ENCODE measurements at regions not wholly inside any gene's neighbourhood (a gene's known extent, or its start where the extent isn't known, plus 50 kb on each side); places are given as distances from the start of the nearest gene placed in this dataset.

DNA sequence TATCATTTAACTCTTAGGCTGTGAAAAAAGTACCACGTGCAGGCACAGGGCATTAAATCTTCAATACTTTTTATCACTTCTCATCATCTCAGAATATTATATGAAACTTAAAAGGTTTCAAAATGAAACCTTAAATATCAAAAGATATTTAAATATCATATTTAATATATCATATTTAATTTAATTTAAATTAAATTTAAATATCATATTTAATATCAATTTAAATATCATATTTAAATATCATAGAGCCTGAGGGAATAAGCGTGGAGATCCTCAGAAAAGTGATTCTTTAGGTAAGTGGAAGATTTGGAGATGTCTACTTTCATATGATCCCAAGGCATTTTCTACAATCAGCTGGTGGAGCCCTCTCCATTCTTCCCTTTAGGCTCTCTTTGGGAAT, 716.6 kb downstream of the OTOL1 start:
- no peak for DNase-seq

DNA sequence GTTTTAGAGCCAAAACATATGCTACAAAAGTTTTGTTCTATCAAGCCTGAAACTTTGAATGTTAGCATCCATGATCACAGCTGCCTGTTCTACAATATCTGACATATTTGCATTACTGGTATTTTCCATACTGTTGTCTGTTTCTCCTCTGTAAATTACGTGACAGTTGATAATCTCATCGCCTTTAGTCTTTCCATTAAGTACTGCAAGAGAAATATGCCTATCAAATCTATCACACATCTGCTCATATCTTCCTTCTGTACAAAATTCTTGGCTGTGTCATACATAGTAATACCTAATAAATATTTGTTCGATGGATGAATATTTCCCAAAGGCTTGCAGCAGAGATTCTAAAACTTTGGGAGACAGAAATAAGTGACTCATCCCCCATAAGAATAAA, 717.3 kb downstream of the OTOL1 start:
- DNase-seq: no peak

DNA sequence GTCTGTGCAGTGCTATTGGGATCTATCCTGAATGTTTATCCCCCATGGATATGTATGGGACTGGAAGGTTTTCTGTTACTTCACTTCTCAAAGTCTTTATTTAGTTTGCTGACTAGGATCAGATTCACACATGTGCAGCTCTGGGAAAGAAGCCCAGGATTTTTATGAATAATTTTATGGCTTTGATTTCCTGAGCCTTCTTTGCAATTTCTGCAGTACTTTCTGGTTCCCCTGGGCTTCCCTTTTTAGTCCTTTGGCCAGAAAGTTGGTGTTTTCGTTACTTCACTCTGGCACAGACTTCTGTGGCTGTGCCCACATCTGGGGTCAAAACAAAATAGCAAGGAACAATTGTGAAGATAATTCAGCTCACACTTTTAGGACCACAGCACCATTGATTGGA, 721.0 kb downstream of the OTOL1 start:
- no peak for DNase-seq

DNA sequence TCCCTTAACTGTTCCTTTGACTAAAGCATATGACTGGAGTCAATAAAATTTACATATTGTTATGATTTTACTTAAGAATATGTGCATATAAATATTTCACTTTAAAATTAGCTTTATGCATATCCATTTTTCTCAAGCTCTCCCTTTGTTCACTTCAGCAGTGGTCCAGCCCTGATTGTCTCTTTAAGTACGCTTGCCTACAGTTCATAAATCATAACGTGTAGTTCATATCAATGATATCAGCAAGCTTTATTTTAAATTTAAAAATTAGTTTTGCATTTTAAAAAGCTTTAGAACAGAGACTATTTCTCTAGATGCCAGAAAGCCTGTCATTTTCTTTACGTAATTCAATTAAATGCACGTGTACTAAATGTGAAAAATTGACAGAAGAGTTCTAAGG, 721.9 kb downstream of the OTOL1 start:
- DNase-seq: no peak

DNA sequence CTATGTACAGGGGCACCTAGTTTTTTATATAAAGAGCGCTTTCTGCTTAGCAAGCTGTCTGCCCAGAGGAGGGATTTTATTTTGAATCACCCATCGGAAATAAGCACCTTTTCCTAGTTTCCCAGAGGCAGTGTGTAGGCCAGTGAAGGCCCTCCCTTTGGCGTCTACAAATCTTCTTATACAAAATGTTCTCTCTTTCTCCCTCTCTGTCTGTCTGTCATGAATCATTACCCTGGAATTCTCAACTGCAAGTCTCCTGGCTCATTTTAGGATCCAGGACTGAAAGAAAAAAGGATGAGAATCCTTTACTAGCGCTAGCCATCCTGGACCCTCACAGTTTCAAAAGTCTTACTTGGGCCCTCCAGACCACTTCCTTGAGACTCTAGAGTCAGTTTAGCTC, 728.1 kb downstream of the OTOL1 start:
- no peak for DNase-seq

DNA sequence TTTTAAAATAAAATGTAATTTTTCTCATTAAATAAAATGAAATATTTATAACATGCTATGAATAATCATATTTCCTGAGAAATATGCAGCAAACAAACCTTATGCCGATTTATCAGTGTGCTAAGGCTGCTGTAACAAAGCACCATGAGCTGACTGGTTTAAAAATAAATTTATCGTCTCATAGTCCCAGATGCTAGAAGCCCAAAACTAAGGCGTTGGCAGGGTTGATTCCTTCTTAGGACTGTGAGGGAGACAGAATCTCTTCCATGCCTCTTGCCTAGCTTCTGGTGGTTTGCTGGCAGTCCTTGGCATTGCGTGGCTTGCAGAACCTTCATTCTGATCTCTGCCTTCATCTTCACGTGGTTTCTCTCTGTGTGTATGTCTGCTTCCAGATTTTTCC, 740.3 kb downstream of the OTOL1 start:
- no peak for DNase-seq

DNA sequence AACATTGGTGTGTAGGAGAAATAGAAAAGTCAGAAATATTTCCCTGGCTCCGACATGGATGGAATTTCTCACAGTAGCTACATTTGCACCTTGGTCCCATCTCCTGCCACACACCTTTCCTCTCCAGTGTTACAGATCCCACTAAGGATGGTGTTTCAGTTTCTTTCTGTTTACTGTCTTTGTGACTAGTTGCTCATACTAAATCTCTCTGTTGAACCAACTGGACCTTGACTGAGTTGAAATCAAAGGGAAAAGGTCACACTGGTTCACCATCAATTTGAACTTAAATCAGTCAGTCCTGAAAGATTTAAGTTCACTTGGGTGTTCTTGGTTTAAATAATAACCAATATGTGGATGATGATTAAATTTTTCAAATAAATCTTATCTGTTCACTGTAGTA, 754.2 kb downstream of the OTOL1 start:
- DNase-seq: no peak

DNA sequence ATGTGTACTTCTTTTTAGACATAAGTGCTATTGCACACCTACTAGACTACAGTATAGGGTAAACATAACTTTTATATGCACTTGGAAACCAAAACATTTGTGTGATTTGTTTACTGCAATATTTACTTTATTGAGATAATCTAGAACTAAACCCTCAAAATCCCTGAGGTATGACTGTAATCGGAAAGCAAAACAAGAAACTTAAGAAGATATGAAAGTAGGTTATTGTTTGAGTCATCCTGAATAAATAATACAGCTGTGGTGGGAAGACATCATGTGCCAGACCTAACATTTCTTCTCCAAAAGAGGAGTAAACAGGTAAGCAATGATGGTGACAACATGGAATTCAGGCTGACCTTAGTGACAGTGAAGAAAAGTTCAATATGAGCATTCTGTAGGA, 765.5 kb downstream of the OTOL1 start:
- no peak for DNase-seq

DNA sequence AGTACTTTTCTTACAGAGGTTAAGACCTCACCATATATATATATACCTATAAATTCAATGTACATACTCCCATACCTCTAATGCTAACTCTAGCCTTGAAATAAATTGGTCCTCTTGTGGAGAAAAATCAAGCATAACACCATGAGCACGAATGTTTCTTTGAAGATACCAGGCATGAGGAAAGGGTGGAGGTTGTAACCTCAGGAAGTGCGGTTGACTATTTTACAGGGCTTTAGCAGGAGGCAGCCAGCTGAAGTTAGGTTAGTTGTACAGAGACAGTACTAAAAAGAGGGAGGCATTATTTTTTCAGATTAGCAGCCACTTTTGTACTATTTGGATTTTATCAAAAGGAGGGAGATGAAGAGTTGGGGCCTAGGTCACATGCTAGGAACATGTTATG, 767.0 kb downstream of the OTOL1 start:
- DNase-seq: no peak

DNA sequence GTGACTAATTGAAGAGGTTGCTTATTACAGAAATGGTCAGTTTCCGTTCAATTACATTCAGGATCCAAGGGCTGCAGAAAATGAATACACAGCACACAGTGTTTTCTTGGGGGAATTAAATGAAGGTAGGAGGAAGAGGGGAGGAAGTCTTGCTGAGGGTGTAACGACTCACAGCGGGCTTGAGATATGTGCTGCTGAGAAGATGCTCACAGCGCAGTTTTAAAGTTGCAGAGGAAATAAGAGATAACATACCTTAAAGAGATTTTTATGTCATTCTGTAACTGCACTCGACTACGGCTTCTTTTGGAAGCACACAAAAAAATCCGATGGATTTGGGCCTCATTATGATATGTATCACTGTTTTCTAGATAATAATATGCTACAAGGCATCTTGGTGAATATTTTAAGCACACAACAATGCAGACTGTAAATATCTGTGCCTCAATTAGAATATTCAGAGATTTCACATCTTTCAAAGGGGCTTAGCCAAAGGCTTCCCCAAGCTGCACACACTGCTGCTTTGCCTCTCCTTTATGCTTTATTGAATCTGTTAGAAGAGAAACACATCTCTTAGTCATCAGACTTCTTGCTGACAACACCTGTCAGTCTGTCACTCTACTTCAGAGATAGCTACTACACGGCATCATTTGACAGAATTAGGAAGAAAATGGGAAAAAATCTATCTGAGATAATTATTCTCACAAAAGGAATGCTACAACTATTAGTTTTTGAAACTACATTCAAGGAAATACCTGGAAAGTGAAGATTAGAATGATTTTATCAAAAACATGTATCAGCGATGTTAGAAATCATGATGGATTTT, 773.2 kb downstream of the OTOL1 start:
- no peak for DNase-seq

DNA sequence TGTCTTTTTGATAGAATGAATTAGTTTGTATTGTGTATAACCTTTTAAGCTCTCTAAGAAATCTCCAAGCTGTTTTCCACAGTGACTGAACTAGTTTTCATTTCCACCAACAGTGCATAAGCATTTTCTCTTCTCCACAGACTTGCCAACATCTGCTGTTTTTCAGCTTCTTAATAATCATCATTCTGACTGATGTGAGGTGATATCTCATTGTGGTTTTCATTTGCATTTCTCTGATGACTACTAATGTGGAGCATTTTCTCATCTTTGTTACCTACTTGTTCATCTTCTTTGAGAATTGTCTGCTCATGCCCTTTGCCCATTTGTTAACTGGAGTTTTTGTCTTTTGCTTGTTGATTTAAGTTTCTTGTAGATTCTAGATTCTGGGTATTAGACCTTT, 777.5 kb downstream of the OTOL1 start:
- DNase-seq: no peak

DNA sequence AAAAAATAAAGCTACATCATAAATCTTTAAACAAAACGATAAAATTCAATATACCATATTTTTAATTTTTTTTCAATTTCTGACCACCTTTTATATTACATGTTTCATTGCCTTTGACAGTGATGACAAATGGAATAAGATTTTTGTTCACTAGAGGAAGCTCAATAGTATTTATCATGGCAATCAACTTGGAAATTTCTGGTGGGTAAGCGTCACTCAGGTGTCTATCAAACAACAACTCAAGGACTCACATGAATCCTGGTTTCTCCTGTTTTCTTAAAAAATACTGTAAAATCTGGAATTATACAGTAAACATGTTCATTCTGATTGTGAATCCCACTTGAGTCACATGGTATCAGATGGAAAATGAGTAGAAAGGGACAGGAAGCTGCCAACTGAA, 782.2 kb downstream of the OTOL1 start:
- no peak for DNase-seq

DNA sequence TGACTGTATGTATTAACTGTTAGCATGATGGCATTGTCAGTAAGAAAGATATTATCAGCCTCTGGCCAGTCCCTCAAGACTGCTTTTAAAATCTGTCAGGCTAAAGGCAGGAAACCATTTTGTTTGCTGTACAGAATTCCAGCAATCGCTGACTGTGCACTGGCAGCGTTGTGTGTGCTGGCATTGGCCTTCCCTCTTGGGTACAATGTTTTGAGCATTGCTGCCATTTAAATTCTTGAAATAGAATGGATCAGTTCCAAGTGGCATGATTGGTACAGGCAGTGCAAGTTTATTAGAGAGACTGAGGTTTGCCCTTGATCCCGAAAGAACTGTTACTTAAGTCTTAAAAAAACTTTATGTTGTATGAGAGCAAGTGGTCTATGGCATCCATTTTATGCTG, 788.7 kb downstream of the OTOL1 start:
- DNase-seq: no peak

DNA sequence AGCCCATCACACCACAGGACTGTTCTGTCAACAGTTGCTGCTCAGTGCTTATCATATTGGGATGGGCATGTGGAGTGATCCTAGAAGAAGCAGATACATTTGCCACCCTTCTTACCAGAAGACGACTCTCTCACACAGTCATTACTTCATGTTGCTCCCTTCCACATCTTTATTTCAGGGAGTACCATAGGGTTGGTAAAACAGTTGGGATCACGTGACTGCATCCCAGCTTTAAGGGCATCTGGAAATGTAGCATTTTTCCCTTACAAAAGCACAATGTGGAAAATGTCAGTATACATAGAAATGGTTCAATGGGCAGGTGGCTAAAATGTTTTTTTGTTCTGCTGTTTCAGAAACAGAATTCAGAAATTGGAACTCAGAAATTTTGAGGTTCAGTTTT, 791.0 kb downstream of the OTOL1 start:
- no peak for DNase-seq

DNA sequence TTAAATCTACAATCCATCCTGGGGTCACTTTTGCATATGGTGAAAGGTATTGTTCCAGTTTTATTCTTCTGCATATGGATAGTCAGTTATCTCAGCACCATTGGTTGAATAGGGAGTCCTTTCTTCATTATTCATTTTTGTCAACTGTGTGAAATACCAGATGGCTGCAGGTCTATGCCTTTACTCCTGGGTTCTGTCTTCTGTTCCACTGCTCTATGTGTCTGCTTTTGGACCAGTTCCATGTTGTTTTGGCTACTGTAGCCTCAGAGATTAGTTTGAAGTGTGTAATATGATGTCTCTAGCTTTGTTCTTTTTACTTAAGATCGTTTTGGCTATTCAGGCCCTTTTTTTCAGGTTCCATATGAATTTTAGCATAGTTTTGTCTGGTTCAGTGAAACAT, 795.8 kb downstream of the OTOL1 start:
- DNase-seq: no peak

DNA sequence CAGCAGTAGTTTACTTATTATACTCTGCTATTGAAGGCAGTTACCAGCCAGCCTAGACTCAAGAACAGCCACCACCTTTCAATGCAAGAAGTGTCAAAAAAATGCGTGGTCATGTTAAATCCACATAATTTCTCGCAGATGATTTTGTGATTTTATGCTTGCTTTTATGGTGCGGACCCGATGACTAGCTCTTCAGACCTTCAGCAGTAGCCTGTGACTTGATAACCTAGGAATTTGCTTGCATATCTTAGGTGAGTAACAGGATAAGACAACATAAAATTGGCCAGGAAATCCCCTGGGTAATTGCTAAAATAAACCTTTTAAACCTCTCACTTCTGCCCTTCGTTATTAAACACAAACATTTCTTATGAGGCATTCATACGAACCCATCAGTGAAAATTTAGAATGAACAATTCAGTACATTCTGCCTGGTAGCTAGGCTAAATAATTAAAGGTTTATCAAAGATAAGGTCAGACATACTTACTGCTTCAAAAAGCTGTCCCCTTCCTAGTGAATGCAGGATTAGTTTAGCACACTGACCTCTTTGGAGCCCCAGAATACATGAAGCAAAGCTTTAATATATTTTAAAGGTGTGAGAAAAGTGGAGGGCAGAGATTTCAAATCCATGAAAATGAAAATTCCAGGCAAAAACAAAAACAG, 798.8 kb downstream of the OTOL1 start:
- DNase-seq: no peak

DNA sequence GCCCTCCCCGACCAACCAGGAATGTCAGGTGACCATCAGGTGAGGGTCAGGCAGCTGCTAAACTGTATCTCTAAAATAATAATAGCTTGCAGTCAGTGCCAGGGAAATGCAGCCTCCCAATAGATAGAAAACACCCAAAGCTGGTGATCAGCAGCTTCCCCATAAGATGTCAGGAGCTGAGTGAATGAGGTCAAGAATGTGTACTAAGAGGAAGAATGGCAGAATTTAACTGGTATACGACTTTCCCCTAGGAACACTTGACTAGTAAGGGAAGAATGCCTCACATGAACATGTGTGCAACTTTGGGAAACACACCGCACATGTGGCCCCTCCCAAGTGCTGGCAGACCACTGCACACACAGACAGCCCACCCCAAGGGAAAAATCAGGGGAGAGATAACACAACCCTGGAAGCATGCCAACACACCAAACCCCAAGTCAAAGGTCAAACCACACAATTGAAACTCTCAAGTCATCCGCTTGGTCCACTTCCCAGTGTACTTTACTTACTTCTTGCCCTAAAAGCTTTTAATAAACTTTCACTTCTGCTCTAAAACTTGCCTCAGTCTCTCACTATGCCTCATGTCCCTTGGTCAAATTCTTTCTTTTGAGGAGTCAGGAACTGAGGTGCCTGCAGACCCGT, 806.5 kb downstream of the OTOL1 start:
- DNase-seq: no peak

DNA sequence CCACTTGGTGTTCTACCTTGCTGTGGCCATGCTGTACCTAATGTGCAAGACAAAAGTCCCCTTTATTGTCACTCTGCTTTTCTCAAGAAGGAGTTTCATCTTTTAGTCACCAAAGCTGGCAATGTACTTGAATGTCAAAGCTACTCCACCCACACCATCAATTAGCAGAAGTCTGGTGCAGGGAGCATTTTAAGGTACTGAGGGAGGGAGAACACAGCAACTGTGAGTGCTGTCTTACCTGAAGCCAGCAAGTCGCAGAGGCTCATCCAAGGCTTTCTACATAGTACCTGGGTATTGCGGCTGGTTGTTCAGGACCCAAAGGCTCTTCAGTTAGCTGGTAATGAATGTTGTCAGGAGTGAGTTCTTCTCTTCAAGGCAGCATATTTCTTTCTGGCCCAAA, 820.4 kb downstream of the OTOL1 start:
- no peak for DNase-seq

DNA sequence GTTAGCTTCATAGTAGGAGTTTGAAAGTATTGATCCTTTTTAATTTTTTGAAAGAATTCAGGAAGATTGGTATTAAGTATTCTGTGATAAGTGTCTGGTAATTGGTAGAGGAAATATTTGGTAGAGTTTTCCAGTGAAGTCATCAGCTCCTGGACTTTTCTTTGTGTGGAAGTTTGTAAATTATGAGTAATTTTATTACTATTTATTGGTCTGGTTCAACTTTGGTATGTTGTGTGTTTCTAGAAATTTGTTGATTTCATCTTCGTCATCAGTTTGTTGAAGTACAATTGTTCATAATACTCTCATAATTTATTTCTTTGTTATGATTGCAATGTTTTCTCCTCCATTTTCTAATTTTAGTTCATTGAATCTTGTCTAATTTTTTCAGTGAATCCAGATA, 832.0 kb downstream of the OTOL1 start:
- DNase-seq: no peak

DNA sequence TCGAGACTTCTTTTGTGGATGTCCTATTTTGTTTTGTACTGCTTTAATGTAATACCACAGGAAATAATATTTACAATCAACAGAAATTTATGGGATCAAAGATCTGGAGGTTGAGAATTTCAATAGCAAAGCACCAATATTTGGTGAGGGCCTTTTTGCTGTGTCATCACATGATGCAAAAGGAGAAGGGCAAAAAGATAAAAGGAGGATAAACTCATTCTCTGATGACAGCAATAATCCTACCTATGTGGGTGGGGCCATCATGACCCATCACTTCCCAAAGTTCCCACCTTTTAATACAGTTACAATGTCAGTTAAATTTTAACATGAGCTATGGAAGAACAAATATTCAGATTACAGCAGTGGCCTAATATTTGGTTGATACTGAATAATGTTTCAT, 832.9 kb downstream of the OTOL1 start:
- no peak for DNase-seq

DNA sequence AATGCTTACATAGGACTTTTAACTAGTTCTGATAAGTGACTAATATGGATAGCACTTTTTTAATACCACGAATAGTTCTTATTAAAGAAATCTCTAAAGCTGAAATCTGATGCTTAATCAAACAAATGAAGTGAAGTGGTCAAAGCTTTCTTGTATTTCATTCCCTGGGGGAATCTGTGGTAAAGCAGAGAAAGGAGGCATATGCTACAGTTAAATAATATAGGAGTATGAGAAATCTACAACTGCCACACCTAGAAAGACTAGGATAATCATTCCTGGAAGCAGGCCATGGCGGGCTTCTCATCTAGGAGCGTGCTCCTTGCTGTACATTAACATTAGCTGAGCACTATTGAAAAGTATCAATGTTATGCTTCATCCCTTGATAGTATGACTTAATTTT, 835.7 kb downstream of the OTOL1 start:
- DNase-seq: no peak

DNA sequence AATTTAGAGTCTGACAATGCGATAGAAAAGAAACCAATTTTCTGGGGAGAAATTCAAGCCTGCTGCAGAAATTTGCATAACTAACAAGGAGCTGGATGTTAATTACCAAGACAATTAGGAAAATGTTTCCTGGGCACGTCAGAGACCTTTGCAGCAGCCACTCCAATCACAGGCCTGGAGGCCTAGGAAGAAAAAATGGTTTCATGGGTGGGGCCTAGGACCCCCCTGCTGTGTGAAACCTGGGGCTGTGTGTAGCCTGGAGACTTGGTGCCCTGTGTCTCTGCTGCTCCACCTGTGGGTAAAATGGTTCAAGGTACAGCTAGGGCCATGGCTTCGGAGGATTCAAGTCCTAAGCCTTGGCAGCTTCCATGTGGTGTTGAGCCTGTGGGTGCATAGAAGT, 837.9 kb downstream of the OTOL1 start:
- no peak for DNase-seq

DNA sequence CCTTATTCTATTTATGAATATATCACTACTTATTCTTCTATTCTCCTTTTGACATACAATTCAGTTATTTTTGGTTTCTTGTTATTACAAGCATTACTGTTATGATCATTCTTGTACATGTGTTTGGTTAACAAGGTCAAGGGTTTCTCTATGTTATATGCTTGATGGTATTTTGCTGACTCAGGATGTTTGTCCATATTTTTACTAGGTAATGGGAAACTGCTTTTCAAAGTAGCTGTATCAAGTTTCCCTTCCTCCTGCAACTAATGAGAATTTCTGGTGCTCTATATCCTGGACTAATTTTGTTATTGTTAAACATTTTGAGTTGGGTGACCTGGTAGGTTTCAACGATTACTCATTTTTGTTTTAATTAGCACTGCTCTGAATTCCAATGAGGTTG, 841.0 kb downstream of the OTOL1 start:
- no peak for DNase-seq

DNA sequence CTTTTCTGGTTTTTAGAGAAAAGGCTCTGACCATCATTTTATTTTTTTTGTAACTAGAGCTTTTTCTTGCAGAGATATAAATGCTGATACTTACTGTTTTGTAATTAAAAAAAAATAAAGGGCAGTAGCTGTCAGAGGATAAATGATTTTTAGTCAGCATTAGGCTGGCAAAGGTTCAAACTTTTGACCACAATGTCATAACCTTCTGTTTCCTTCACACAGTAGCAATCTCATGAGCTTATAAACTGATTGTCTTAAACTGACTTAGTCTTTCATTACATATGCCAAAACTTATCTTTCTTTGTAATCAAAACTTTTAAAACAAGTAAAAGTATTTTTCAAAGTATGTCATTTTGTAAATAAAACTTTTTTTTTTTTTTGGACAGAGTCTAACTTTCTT, 841.9 kb downstream of the OTOL1 start:
- DNase-seq: no peak

DNA sequence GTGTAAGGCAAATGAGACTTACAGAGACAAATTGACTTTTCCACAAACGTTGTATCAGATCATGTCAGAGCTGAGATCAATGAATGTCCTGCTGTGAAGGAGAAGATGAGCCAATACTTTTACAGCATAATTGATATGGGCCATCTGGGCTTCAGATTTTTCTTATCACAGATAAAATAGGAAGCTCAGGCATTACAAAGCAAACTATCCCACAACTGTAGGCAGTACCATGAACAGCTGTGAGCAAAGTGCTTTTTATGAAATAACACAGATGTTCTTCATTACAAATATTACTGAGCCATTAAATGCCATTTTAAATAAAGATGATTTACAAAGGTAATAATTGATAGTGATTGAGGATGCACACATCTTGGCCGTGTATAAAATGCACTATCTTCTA, 852.3 kb downstream of the OTOL1 start:
- DNase-seq: no peak

Measured in DMS79 (cell line).